Muscle of back (tissue), 3 donors: ENCODE measurements at regions not wholly inside any gene's neighbourhood (a gene's known extent, or its start where the extent isn't known, plus 50 kb on each side); places are given as distances from the start of the nearest gene placed in this dataset.

ENCODE experiments used
- DNase-seq, 3 donors: peaks; one replicate each; pipeline versions ENCODE4 v3.0.0 to v3.0.0-alpha.2; 2013

- no peak for DNase-seq
These were observed 171.4 kb downstream of the PTN start for GRCh38 chr7:137172105-137172590.

DNA sequence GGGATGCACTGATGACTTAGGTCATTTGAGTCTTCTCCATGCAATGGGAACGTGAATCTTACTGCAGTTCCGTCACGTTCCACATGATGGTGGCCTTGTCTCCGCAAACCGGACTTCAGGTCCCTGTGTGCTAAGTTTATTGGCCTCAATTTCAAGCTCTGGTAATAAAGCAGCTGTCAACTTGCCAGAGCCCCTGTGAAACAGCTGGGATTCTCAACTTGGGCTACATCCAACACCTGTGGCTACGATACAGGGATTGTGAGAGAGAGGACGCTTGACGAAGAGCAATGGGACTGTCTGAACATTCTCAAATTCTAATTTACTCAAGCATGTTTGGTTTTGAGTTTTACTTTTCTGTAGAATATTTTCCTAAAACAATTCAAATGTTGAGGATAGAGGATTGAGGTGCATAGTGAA lies 174.2 kb downstream of the PTN start:
- peak; percentile 85 to 95 (median 90) for DNase-seq

GRCh38 chr7:137167609-137168008 lies 175.9 kb downstream of the PTN start:
- no peak for DNase-seq

- DNase-seq: no peak
These were observed 177.2 kb downstream of the PTN start for GRCh38 chr7:137166363-137166762.

DNA sequence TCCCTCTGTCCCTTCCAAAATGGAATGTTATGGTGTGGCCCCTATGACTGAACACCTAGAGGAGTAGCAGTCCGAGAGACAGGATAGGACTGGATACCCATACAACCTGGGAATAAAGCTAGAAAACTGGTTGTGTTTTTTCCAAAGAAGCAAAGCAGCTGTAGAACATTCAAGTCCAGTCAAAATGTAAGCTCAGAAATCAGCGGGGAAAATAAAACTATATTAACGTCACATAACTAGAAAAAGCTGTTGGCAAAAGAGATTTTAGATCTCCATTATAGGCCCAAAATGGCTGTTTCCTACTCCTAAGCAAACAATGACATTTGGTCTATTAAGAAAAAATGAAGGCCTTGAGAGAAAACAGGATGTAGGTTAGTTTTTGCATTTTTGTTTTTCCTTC lies 177.7 kb downstream of the PTN start:
- DNase-seq: no peak

GRCh38 chr7:137165241-137165640 lies 178.3 kb downstream of the PTN start:
- no peak for DNase-seq

- no peak for DNase-seq
These were observed 179.3 kb downstream of the PTN start for GRCh38 chr7:137164251-137164650.

- DNase-seq: no peak
These were observed 183.3 kb downstream of the PTN start for GRCh38 chr7:137160236-137160635.

- no peak for DNase-seq
These were observed 186.3 kb downstream of the PTN start for GRCh38 chr7:137157256-137157655.

GRCh38 chr7:137151690-137152052 lies 191.9 kb downstream of the PTN start:
- DNase-seq: no peak

DNA sequence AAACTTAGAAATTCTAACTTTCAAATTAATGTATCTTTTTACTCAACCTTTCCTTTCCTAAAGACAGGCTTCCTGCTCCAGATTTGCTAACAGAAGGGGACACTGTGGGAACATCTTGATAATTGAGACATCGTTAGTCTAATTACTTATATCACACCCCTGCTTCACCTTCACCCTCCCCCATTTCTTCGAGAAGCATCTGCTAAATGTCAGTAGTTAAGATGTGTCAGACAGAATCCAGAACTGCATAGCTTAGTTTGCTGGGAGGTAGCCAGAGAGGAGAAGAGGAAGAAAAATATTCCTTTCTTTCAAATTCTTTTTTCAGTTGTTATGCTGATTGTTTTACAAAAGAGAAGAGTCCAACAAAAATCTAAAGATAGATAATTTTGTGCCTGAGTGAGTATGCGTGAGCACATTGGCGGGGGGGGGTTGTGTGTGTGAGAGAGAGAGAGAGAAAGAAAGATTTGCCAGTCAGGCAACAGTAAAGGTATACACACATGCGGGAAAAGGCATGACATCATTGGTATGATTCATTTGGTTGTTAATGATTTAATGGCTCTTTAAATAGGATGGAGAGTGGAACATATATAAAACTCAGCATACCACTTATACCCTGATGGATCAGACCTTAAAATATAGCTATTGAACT lies 192.4 kb downstream of the PTN start:
- DNase-seq: peak in 2 of 3 donors; percentile 18 to 41

DNA sequence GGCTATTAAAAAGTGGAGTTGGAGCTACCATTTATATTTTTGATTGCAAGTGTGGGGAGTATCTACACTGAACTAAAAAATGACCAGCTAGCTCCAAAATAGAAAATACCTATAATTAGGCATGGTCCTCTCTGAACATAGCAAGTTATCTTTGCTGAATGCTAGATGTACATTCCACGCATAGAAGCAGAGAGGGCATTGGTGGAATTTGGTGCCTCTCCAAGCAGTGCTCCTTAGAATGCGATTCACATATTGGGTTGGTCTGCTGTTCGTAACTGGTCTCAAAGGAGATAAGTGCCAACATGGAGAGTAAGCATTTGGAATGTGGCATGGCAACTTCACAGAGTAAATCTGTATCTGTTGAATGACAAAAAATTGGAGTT lies 196.2 kb downstream of the PTN start:
- no peak for DNase-seq

DNA sequence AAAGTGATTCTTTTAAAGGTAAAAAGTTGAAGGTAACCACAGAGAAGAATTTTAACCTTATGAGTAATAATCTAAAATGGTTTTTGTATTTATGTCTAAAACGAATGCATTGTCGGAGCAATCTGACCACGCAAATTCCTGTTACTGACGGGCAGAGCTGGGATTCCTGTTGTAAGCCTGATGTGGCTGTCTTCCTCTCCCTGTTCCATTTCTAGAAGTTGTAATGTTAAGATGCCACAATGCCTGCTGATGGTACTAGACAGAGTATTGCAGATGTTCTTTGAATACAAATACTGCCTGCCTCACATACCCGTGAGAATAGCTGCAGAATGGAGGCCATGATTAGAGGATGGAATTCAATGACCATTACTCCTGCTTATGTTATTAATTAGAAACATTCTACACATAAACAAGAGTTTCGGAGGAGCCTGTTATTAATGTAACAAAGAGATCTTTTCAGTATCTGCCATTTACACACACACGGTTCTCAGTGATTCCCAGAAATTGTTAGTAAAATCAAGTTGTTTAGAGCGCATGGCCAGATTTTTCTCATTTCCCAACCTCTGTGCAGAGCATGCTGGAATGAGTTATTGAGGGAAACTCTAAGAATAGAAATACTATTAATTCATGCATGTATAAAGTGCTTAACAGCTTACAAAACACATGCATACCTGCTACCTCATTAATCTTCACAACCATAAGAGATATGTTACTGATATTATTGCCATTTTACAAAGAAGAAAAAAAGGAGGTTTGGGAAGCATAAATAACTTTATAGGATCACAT lies 196.8 kb downstream of the PTN start:
- DNase-seq: peak in 1 of 3 donors; percentile 81

DNA sequence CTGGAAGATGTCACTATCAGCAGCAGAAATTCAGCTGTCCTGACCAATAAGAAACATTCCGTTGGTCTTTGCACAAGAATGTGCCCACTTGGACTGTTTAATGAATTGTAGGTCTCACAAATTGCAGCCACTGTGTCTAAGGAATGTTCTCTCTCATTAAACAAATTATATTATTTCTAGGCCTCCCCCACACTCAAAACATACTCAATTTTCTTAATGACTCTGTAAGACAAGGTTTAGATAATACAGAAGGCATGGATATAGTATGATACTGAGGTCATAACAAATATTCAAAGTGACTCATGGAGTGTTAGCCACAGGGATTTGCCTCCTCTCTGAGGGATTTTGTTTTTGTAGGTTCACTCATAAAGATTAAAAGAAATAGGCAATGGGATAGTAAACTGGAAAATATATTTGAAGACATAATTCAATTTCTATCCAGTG lies 197.5 kb downstream of the PTN start:
- DNase-seq: peak in 1 of 3 donors; percentile 76

DNA sequence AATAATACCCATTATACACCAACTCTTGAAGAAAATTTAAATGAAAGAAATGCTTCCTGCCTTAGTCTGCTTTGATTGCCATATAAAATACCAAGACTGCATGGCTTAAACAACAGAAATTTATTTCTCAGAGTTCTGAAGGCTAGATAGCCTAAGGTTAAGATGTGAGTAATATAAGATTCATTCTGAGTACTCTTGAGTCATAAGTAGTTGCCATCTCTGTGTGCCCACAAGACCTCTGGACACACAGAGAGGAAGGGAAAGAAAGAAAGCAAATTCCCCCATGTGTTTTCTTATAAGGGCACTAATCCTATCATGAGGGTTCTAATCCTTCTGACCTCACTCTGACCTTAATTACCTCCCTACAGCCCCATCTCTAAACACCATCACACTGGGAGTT lies 201.2 kb downstream of the PTN start:
- no peak for DNase-seq

GRCh38 chr7:137135654-137136350 lies 207.7 kb downstream of the PTN start:
- no peak for DNase-seq

GRCh38 chr7:137130751-137131158 lies 212.8 kb downstream of the PTN start:
- DNase-seq: peak in 1 of 3 donors; percentile 18

GRCh38 chr7:137129025-137129424 lies 214.5 kb downstream of the PTN start:
- DNase-seq: no peak

DNA sequence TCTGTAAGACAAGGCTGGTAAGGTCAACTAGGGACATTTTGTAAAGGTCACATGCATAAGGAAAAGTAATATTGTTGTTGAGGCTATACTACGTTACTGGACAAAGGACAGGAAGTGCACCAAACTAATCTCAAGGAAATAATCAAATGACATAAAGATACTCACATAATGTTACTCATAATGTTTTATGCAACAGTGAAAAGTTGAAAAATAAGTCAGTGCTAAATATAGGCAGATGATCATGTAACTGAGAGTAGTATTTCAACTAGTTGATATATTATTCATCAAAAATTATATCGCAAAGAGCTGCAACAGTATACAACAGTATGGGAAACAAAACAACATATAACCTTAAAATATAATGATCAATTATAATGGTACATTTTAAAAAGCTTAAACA lies 215.7 kb downstream of the PTN start:
- DNase-seq: no peak

DNA sequence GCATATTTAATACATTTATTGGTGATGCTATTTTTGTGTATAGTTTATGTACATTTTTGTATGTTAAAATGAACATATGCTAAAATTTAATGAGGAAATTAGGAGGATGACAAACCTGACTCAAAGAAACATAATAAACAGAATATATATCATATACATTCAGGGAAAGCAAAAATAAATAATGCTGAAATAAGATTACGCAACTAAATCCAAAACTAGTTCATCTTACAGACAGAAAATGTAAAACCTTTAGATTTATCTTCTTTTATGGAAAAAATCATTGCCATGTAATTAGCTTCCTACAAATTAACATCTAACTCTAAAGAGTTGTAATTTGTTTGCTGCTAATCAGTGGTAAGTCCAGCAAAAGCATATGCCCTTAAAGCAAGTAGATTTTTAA lies 216.5 kb downstream of the PTN start:
- DNase-seq: no peak

- DNase-seq: no peak
These were observed 221.4 kb downstream of the PTN start for GRCh38 chr7:137122145-137122544.

DNA sequence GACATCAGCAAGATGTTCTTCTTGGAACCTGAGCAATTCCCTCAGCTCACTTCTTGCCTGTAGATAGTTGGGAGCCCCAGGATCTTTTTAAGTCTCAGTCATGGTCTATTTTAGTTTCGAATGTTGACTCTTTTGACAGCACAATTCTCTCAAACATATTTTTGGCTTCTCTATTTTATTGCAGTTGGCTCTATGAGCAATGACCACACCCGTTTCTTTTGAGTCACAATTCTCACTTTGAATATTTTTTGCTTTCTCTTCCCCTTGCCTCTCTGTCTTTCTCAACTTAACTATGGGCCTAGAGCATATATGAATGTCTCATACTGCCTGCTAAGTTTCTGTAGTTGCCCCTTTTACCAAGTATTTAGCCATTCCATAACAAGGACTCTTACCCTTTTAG lies 222.8 kb downstream of the PTN start:
- peak in 1 of 3 donors; percentile 26 for DNase-seq

- DNase-seq: peak in 1 of 3 donors; percentile 16
These were observed 233.0 kb downstream of the PTN start for GRCh38 chr7:137110535-137110934.
